ENCODE measurements at regions not wholly inside any gene's neighbourhood (a gene's known extent, or its start where the extent isn't known, plus 50 kb on each side); places are given as distances from the start of the nearest gene placed in this dataset.

GRCh38 chr18:54532962-54533361 is 58.1 kb upstream of the DYNAP start:
- TF ChIP-seq, protein P1, sequence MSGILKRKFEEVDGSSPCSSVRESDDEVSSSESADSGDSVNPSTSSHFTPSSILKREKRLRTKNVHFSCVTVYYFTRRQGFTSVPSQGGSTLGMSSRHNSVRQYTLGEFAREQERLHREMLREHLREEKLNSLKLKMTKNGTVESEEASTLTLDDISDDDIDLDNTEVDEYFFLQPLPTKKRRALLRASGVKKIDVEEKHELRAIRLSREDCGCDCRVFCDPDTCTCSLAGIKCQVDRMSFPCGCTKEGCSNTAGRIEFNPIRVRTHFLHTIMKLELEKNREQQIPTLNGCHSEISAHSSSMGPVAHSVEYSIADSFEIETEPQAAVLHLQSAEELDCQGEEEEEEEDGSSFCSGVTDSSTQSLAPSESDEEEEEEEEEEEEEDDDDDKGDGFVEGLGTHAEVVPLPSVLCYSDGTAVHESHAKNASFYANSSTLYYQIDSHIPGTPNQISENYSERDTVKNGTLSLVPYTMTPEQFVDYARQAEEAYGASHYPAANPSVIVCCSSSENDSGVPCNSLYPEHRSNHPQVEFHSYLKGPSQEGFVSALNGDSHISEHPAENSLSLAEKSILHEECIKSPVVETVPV (CRISPR knock-in tag; IDR thresholded peaks at IDR 0.05): no peak
- TF ChIP-seq OSR1 (CRISPR knock-in tag; IDR thresholded peaks at IDR 0.05) (no peak), GLIS3 (CRISPR knock-in tag; IDR thresholded peaks at IDR 0.05) (no peak), TSHZ2 (CRISPR knock-in tag; IDR thresholded peaks at IDR 0.05) (no peak), ARNTL (CRISPR knock-in tag; IDR thresholded peaks at IDR 0.05; ENCODE audit: borderline replicate concordance, low read depth) (no peak), RARB (CRISPR knock-in tag; IDR thresholded peaks at IDR 0.05) (no peak), ESRRG (CRISPR knock-in tag; IDR thresholded peaks at IDR 0.05) (no peak)
- no peak for ATAC-seq

Data from SK-N-SH treated with all-trans-retinoic acid at 6 μM for 48 hours (cell line).